HG02840 (cell line): ENCODE measurements at regions not wholly inside any gene's neighbourhood (a gene's known extent, or its start where the extent isn't known, plus 50 kb on each side); places are given as distances from the start of the nearest gene placed in this dataset.
"Not testable (repeated sequence)": the region's sequence is repeated elsewhere in the genome, so short reads cannot be mapped to it uniquely, and the experiment has no call there.

Source experiments
- ATAC-seq: cut with Tn5 transposase; IDR thresholded peaks from one replicate; pipeline ENCODE4 v1.9.1; 2021; ENCODE audit warnings: mild to moderate bottlenecking, moderate library complexity, moderate number of reproducible peaks; ENCODE audit not compliant: unreplicated experiment, low FRiP score

DNA sequence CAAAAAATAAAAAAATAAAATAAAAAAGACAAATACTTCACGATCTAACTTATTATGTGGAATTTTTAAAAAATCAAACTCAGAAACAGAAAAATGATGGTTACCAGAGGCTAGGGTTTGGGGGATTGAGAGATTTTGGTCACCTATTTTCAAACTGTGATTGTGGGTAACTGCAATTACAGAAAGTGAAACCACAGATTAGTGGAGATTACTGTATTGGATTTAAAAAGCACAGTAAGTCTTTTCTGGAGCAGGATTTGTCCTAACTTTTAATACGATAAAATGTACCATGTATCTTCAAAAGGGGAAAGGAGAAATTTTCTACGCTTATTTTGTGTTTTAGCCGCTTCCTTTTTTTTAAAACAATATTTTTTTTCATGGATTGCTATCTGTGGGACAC, 1204.9 kb upstream of the LRRTM3 start:
- ATAC-seq, result no peak

DNA sequence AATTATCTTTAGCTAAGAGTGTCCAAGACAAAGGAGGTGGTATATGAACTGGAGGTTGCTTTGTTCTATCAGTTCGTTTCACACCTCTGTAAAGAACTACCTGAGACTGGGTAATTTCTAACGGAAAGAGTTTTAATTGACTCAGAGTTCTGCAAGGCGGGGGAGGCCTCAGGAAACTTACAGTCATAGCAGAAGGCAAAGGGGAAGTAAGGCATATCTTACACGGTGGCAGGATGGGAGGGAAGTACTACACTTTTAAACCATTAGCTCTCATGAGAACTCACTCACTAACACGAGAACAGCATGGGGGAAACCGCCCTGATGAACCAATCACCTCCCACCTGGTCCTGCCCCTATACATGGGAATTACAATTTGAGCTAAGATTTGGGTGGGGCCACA, 1202.3 kb upstream of the LRRTM3 start:
- no peak for ATAC-seq

GRCh38 chr10:65735382-65735781, 1190.5 kb upstream of the LRRTM3 start:
- ATAC-seq, result no peak

GRCh38 chr10:65742906-65743305, 1182.9 kb upstream of the LRRTM3 start:
- ATAC-seq, result no peak

DNA sequence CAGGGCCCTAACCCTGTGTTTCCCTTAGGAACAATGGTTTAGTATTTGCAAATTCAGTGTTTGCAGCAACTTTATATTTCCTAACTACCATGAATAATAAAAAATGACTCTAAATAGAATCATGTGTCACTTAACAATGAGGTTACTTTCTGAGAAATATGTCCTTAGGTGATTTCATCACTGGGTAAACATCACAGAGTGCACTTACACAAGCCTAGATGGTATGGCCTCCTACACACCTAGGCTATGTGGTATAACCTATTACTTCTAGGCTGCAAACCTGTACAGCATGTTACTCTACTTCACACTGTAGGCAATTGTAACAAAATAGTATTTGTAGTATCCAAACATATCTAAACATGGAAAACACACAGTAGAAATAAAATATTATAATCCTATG, 1174.6 kb upstream of the LRRTM3 start:
- ATAC-seq, result no peak

GRCh38 chr10:65751896-65752295, 1173.9 kb upstream of the LRRTM3 start:
- ATAC-seq, result no peak

DNA sequence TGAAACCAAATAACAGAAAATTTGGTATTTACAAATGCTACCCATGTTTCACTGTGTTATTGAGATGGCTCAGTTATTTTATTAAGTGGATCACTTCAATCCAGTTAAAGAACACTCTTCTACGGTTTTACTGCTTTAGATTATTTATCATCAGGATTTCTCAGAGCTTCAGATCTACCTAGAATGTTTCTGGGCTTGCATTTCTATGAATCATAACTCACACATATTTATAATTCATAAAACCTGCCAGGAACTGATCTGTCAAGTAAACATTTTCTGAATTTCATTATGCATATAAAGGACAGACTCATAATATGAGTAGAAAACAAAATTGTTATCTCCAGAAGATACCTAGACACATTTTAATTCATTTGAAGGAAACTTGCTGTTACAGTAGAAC, 1172.3 kb upstream of the LRRTM3 start:
- ATAC-seq, result no peak

DNA sequence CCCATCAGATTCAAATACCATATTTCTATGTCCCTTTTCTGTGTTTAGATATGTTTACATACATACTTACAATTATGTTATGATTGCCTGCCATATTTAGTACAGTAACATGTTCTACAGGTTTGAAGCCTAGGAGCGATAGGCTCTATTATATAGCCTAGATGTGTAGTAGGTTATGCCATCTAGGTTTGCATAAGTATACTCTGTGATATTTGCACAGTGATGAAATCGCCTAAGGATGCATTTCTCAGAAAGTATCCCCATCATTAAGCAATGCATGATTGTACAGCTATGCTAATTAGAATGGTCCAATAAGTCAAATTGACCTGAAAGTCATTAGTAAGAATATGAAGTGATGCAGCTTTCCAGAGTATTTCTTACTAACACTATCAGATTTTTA, 1171.7 kb upstream of the LRRTM3 start:
- no peak for ATAC-seq

GRCh38 chr10:65762311-65762710, 1163.5 kb upstream of the LRRTM3 start:
- ATAC-seq, result no peak

- ATAC-seq, result no peak
Observed at GRCh38 chr10:65765006-65765541, 1160.8 kb upstream of the LRRTM3 start.

- no peak for ATAC-seq
Observed at GRCh38 chr10:65769828-65770227, 1156.0 kb upstream of the LRRTM3 start.

- no peak for ATAC-seq
Observed at GRCh38 chr10:65778753-65779152, 1147.1 kb upstream of the LRRTM3 start.

DNA sequence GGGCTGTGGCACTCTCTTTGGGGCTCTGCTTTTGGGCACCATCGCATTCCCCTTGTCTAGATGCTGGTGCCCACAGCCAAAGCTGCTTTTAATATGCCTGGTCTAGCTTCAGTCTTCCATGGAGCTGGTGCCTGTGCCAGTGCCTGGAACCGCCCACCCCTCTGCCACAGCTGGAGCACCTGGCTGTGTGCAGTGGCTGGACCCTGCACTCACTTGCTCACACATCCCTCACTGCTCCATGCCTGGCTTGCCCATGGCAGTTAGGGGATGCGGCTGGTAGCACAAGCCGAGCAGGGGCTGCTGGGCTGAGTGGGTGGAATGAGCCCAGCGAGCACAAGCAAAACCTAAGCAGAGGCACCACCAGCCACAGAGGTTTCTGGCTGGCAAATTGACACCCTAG, 1145.9 kb upstream of the LRRTM3 start:
- ATAC-seq, result no peak

GRCh38 chr10:65786279-65786678, 1139.6 kb upstream of the LRRTM3 start:
- no peak for ATAC-seq

DNA sequence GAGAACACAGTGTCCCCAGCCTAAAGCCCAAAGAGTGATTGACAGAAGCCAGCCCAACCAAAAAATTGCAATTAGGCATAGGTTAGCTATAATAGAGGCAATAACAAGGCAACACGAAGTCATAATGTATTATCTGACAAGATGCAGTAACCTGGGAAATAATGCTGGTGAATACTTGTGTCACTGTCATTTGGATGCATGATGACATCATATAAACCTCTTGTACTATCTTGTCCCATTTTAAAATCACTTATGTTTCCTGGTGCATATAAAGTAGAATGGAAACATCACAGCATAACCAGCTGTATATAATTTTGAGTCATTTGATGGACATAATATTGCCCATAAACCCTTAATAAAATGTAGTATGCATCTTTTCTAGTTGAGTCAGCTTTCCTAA, 1138.3 kb upstream of the LRRTM3 start:
- no peak for ATAC-seq

GRCh38 chr10:65788271-65788670, 1137.6 kb upstream of the LRRTM3 start:
- ATAC-seq, result no peak

- ATAC-seq, result no peak
Observed at GRCh38 chr10:65791979-65792378, 1133.9 kb upstream of the LRRTM3 start.

DNA sequence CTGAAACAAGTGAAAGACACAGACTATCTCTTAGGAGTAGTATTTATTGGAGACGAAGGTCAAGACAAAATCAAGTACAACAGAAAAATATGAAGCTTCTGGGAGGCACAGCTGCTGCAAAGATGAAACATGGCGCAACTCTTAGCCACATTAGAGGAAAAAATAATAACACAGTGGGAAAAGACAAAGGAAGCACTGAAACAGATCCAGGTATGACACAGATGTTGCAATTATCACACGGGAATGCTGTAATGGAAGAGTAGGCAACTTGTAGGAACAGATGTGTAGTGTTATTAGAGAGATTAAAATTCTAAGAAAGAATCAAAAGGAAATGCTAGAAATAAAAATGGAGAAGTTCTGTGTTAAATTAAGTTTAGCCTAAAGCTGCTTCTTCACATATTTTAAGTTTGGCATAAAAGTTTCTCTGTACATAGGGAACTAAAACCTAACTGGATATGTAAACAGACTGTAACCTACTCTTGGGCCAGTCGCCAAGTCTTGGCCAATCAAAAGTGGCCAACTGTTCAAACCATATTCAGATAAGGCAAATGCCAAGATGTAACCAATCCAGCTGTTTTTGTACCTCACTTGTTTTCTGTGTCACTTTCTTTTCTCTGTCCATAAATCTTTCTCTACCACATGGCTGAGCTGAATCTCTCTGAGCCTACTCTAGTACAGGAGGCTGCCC, 1132.0 kb upstream of the LRRTM3 start:
- no peak for ATAC-seq

GRCh38 chr10:65794861-65795260, 1131.0 kb upstream of the LRRTM3 start:
- not testable (repeated sequence) for ATAC-seq

- ATAC-seq, result no peak
Observed at GRCh38 chr10:65796472-65796871, 1129.4 kb upstream of the LRRTM3 start.

DNA sequence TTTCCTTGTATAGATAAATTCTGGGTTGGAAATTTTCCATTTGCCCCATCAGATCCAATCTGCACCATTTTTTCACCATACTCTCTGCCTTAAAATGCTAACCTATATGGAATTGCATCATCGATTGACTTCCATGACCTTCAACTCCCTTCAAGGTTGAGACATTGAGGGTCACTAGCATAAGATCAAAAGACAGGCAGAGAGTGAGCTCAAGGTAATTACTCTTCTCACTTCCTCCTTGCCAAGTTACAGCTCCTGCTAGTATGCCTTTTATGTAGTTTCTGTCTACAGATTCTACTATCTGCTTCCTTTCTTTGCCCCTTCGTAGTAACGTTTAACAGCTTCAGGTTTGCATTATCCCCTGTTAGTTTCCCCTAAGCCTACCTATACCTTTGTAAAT, 1127.7 kb upstream of the LRRTM3 start:
- no peak for ATAC-seq

- no peak for ATAC-seq
Observed at GRCh38 chr10:65802391-65802790, 1123.4 kb upstream of the LRRTM3 start.

DNA sequence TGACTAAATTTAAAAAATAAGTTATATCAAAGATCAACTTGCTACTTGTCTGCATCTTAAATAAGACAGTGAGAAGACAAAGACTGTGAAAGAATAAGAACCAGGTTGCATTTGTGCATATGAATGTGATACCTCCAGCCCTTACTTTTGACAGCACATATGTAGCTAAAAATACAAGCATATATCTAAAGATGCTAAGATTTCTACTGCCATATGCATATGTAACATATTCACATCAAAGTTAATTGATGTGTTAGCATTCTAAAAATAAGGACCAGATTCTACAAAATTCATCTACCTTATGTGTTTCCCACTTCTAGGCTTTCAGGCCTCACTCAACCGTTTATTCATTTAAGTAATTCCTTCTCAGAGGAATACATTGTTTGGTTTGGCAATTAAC, 1120.3 kb upstream of the LRRTM3 start:
- ATAC-seq, result no peak
